OCI-LY3 (cell line): ENCODE measurements at regions not wholly inside any gene's neighbourhood (a gene's known extent, or its start where the extent isn't known, plus 50 kb on each side); places are given as distances from the start of the nearest gene placed in this dataset.

Experiments
- H2AFZ ChIP-seq: fragments of 200-600, 300-600 bp; shearing (Covaris generic); 2 replicates; pipeline ENCODE4 v1.6.0; 2014; ENCODE audit warnings: antibody characterized with exemption, low read depth, low read length
- H3K27ac ChIP-seq: fragments of 200-600, 300-600 bp; sonication (generic); 2 replicates; pipeline ENCODE4 v1.5.1; 2014; ENCODE audit warnings: mild to moderate bottlenecking, low read length, moderate library complexity, mixed read lengths
- H3K27me3 ChIP-seq: fragments of 200-600, 300-600 bp; sonication (generic); 2 replicates; pipeline ENCODE4 v1.6.1; 2014; ENCODE audit warnings: low read depth, low read length, mixed read lengths
- H3K36me3 ChIP-seq: fragments of 200-600, 300-600 bp; sonication (generic); replicated peaks from 2 replicates; pipeline ENCODE3; 2014; ENCODE audit warnings: low read depth, low read length, mixed read lengths
- H3K4me1 ChIP-seq: fragments of 300-600, 200-600 bp; sonication (generic); 2 replicates; pipeline ENCODE4 v1.6.1; 2014; ENCODE audit warnings: low read length, mixed read lengths
- H3K4me2 ChIP-seq: fragments of 200-600, 300-600 bp; sonication (generic); 2 replicates; pipeline ENCODE4 v1.6.1; 2014; ENCODE audit warnings: low read length, mixed read lengths
- H3K4me3 ChIP-seq: fragments of 300-600, 200-600 bp; sonication (generic); 2 replicates; pipeline ENCODE4 v1.5.1; 2014; ENCODE audit warnings: antibody characterized with exemption, mild to moderate bottlenecking, low read length, moderate library complexity
- H3K79me2 ChIP-seq: fragments of 300-600, 200-600 bp; shearing (Covaris generic); 2 replicates; pipeline ENCODE4 v1.6.1; 2014; ENCODE audit warnings: mild to moderate bottlenecking, low read length, mixed read lengths
- H3K9ac ChIP-seq: fragments of 300-600, 200-600 bp; shearing (Covaris generic); 2 replicates; pipeline ENCODE4 v1.6.0; 2014; ENCODE audit warnings: mild to moderate bottlenecking, low read length, moderate library complexity
- H3K9me3 ChIP-seq: fragments of 200-600, 300-600 bp; shearing (Covaris generic); 2 replicates; pipeline ENCODE4 v1.6.1; 2014; ENCODE audit warnings: low read length, mixed read lengths; ENCODE audit not compliant: insufficient read depth
- H4K20me1 ChIP-seq: fragments of 200-600, 300-600 bp; sonication (generic); 2 replicates; pipeline ENCODE4 v1.6.1; 2016; ENCODE audit warnings: low read length, mixed read lengths; ENCODE audit not compliant: insufficient read depth
- CTCF ChIP-seq: fragments of 200-600, 300-600 bp; sonication (generic); IDR thresholded peaks from 2 replicates; pipeline ENCODE4 v1.5.1; 2014; ENCODE audit warnings: antibody characterized with exemption, low read length, low read depth
- EZH2phosphoT487 ChIP-seq: fragments of 200-600 bp; shearing (Covaris generic); IDR thresholded peaks from 2 replicates; pipeline ENCODE4 v1.6.1; 2018; ENCODE audit warnings: antibody characterized with exemption, mixed run types, low read depth

DNA sequence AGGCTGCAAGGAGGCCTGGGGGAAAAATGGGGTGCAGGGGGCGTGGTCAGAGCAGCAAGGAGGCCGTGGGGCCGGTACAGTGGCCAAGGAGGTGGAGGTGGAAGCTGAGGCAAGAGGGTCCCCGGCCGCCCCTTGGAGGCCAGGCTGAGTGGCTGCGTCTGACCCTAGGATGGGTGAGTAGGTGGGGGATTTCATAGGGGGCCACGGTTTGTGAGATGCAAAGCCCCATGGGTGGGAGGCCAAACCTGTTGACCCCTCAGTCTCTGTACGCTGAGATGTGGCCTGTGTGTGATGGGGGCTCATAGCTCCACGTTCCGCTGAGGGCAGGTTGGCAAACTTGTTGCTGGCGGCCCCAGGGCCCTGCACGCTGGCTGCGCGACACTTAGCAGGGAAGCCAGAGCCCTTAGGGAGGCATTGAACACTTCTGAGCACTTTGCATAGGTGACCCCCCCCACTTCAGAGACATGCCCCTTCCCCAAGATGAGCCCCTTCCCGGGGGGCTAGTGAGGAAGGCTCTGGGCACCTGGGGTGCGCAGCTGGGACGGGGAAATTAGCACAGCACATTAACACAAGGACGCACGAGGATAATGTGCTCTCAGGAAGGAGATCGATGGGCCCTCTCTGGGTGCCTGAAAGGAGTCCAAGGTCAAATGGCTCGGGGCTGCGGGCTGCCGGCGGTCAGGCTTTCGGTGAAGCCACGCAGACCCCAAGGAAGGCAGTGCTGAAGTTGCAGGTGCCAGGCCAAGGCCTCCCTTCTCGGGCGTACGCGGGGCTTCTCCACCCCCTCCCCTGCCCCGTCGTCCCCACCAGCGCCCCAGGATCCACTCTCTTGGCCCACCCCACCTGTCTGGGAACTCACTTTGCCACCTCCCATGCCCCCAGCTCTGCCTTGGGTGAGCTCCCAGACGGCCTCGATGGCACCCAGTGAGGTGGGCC, 107.4 kb downstream of the HMX1 start:
- Histone ChIP-seq H4K20me1 (no peaks in the 10 kb centered on the region), H3K27ac (no peak overlapping the region), H3K79me2 (no peaks in the 10 kb centered on the region), H3K4me3 (no peak overlapping the region), H3K9ac (no peak overlapping the region), H3K4me2 (no peak overlapping the region), H3K9me3 (no peaks in the 10 kb centered on the region), H2AFZ (no peak overlapping the region), H3K4me1 (peaks cover 16% of the 10 kb centered on the region; the same call in 1 of the 2 replicates), H3K27me3 (no peaks in the 10 kb centered on the region), H3K36me3 (no peaks in the 10 kb centered on the region)
- TF ChIP-seq EZH2phosphoT487 (no peak), CTCF (no peak)

DNA sequence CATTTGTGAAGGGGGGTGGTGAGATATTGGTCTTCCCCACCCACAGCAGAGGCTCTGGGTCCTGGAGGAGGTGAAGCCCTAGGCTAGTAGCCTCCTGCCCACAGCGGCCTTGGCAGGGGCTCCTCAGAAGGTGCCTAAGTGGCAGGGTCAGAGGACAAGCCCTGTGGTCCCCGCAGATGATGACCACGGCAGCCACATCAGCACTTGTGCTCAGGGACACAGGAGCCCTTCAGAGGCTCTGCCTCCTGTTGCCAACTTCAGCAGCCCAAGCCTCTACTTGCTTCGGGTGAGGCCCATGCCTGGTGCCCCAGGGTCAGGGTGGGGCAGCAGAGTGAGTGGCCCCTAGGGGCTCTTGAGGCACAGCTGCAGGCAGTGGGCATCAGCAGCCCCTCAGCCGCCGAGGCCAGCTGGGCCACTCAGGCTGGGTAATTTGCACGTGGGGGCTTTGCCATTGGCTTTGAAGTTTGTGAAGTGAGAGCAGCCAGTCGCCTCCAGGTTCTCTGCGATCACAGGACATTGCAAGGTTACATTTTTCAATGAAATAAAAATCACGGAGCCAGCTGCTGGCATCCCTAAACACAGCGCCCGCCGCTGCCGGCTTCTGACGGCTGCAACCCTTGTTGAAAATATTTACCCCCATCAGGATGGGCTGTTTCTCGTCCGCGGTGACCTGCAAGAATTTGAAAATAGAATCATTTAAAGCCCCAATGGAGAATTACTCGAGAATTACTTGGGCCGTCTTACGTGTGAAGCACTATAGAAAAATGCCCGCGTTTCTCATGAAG, 108.5 kb downstream of the HMX1 start:
- H3K4me1 ChIP-seq = peaks cover 16% of the 10 kb centered on the region; the same call in 1 of the 2 replicates
- H3K9ac ChIP-seq = no peak overlapping the region
- TF ChIP-seq EZH2phosphoT487 (no peak), CTCF (no peak)
- H3K79me2 ChIP-seq = no peaks in the 10 kb centered on the region
- H3K36me3 ChIP-seq = no peaks in the 10 kb centered on the region
- no peaks in the 10 kb centered on the region for H3K27me3 ChIP-seq
- H4K20me1 ChIP-seq = no peaks in the 10 kb centered on the region
- H3K4me3 ChIP-seq = no peak overlapping the region
- H3K9me3 ChIP-seq = no peaks in the 10 kb centered on the region
- H2AFZ ChIP-seq = no peak overlapping the region
- H3K4me2 ChIP-seq = no peak overlapping the region
- H3K27ac ChIP-seq = no peak overlapping the region

- no peaks in the 10 kb centered on the region for H3K79me2 ChIP-seq
- no peak overlapping the region for H3K9ac ChIP-seq
- H3K27ac ChIP-seq = no peak overlapping the region
- H3K9me3 ChIP-seq = no peaks in the 10 kb centered on the region
- peaks cover 16% of the 10 kb centered on the region; the same call in 1 of the 2 replicates for H3K4me1 ChIP-seq
- no peak overlapping the region for H3K4me3 ChIP-seq
- no peaks in the 10 kb centered on the region for H3K36me3 ChIP-seq
- no peaks in the 10 kb centered on the region for H4K20me1 ChIP-seq
- no peaks in the 10 kb centered on the region for H3K27me3 ChIP-seq
- no peak overlapping the region for H2AFZ ChIP-seq
- H3K4me2 ChIP-seq = no peak overlapping the region
- TF ChIP-seq CTCF (no peak), EZH2phosphoT487 (no peak)
Measured at GRCh38 chr4:8762356-8762755, 109.3 kb downstream of the HMX1 start.

DNA sequence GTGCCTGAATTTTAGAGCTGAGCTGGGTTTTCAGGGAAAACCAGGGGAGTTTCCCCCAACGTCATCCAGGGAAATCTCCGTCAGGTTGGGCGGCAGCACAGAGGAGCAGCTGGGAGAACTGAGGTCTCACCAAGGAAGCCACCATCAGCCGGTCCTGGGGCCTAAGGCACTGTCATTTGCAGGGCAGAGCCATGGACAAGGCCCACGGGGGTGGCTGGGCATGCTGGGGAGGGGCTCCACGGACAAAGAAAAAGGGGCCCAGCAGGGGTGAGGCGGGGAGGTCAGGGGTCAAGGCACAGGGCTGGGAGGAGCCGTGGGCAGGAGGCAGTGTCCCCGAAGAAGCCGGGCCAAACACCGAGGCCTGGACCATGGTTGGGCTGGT, 109.8 kb downstream of the HMX1 start:
- Histone ChIP-seq H3K27ac (no peak overlapping the region), H3K4me3 (no peak overlapping the region), H3K27me3 (no peaks in the 10 kb centered on the region)

More for the DNA sequence above, 109.8 kb downstream of the HMX1 start:
- no peak for TF ChIP-seq CTCF
- no peak for TF ChIP-seq EZH2phosphoT487
- H3K9ac ChIP-seq = no peak overlapping the region
- no peaks in the 10 kb centered on the region for H3K9me3 ChIP-seq
- no peaks in the 10 kb centered on the region for H4K20me1 ChIP-seq
- no peaks in the 10 kb centered on the region for H3K36me3 ChIP-seq
- H3K4me1 ChIP-seq = peaks cover 16% of the 10 kb centered on the region; the same call in 1 of the 2 replicates
- H3K4me2 ChIP-seq = peak overlapping the region; percentile 27; the same call in 1 of the 2 replicates
- H3K79me2 ChIP-seq = no peaks in the 10 kb centered on the region
- no peak overlapping the region for H2AFZ ChIP-seq
